ENCODE measurements at regions not wholly inside any gene's neighbourhood (a gene's known extent, or its start where the extent isn't known, plus 50 kb on each side); places are given as distances from the start of the nearest gene placed in this dataset.

DNA sequence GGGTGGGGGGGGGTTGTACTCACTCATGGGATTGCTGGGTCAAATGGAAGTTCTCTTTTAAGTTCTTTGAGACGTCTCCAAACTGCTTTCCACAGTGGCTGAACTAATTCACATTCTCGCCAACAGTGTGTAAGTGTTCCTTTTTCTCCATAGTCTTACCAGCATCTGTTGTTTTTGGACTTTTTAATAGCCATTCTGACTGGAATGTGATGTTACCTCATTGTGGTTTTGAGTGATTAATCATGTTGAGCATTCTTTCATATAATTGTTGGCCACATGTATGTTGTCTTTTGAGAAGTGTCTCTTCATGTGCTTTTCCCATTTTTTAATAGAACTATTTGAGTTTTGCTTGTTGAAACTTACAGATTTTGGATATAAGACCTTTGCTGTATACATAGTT lies 94.9 kb upstream of the PLPPR1 start:
- WGBS, result 80% methylated on average over 2 of the region's 2 CpGs
- no peaks in the 10 kb centered on the region for H3K4me1 ChIP-seq
- H3K4me3 ChIP-seq, result no peak overlapping the region
- DNase-seq (ENCODE audit: extremely low spot score), result no peak
- H3K27ac ChIP-seq (replicated peaks in 1 of 4), result no peak overlapping the region
- H3K9me3 ChIP-seq, result peaks cover 0 to 6% (median 2%) of the 10 kb centered on the region in 4 donors
- H3K27me3 ChIP-seq, result no peaks in the 10 kb centered on the region
- intact Hi-C loops (cut with DNase I), result no loop called here
- no peaks in the 10 kb centered on the region for H3K36me3 ChIP-seq
- TF ChIP-seq POLR2A (IDR thresholded peaks at IDR 0.05; ENCODE audit: low read depth) (no peak), POLR2AphosphoS5 (IDR thresholded peaks at IDR 0.05) (no peak), EP300 (IDR thresholded peaks at IDR 0.05) (no peak)
- TF ChIP-seq, protein P1, sequence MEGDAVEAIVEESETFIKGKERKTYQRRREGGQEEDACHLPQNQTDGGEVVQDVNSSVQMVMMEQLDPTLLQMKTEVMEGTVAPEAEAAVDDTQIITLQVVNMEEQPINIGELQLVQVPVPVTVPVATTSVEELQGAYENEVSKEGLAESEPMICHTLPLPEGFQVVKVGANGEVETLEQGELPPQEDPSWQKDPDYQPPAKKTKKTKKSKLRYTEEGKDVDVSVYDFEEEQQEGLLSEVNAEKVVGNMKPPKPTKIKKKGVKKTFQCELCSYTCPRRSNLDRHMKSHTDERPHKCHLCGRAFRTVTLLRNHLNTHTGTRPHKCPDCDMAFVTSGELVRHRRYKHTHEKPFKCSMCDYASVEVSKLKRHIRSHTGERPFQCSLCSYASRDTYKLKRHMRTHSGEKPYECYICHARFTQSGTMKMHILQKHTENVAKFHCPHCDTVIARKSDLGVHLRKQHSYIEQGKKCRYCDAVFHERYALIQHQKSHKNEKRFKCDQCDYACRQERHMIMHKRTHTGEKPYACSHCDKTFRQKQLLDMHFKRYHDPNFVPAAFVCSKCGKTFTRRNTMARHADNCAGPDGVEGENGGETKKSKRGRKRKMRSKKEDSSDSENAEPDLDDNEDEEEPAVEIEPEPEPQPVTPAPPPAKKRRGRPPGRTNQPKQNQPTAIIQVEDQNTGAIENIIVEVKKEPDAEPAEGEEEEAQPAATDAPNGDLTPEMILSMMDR (IDR thresholded peaks at IDR 0.05), result no peak

DNA sequence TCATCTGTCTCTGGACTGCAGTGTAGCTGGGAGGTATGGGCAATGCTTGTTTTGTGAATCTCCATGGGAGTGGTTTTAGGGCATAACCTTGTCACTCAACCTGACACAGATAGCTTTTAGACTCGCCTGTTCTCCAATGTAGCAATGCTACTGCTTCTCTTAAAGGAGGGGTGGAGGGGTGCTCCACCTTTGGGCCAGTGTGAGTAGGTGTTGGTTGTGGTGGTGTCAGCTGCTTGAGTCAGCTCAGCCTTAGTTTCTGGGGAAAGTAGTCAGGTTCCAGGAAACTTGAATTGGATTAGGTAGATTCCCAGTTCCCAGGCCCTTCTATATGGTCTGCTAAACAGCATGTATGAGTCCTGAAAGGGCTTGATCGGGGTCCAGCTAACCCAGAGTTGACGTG lies 91.1 kb upstream of the PLPPR1 start:
- Histone ChIP-seq H3K4me1 (no peaks in the 10 kb centered on the region), H3K9me3 (peaks cover 0 to 6% (median 2%) of the 10 kb centered on the region in 4 donors), H3K27me3 (no peaks in the 10 kb centered on the region), H3K36me3 (no peaks in the 10 kb centered on the region), H3K4me3 (no peak overlapping the region), H3K27ac (replicated peaks in 1 of 4) (no peak overlapping the region)
- no peak for DNase-seq (ENCODE audit: extremely low spot score)
- intact Hi-C loops (cut with DNase I), result no loop called here
- no peak for TF ChIP-seq POLR2A (IDR thresholded peaks at IDR 0.05; ENCODE audit: low read depth)
- WGBS, result 83% methylated on average over 2 of the region's 3 CpGs

DNA sequence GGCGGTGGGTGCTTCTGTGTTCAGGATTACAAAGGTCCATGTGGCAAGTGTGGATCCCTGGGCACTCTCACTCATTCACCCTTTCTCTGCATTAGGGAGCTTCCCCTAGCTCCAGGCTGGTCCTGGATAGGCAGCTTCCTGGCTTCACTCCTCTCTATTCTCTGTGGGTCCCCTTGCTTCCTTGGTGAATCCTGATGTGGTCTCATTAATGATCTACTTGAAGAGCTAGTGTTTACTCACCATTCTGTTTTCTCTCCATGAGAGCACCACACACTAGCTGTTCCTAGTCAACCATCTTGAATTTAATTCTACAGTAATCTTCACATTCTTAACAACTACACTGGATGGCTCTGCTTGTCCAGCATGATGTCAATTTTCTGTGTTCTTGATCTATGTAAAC lies 90.0 kb upstream of the PLPPR1 start:
- no peaks in the 10 kb centered on the region for H3K27me3 ChIP-seq
- no CpG with 5 or more reads among the region's 1 CpG for WGBS
- no peaks in the 10 kb centered on the region for H3K4me1 ChIP-seq
- intact Hi-C loops (cut with DNase I), result no loop called here
- no peak for TF ChIP-seq EP300 (IDR thresholded peaks at IDR 0.05)
- TF ChIP-seq, protein P1 (IDR thresholded peaks at IDR 0.05), result no peak
- TF ChIP-seq POLR2A (IDR thresholded peaks at IDR 0.05; ENCODE audit: low read depth), result no peak
- no peak for TF ChIP-seq POLR2AphosphoS5 (IDR thresholded peaks at IDR 0.05)
- no peak overlapping the region for H3K4me3 ChIP-seq
- DNase-seq (ENCODE audit: extremely low spot score), result no peak
- peaks cover 0 to 6% (median 2%) of the 10 kb centered on the region in 4 donors for H3K9me3 ChIP-seq
- H3K27ac ChIP-seq (replicated peaks in 1 of 4), result no peak overlapping the region
- no peaks in the 10 kb centered on the region for H3K36me3 ChIP-seq

DNA sequence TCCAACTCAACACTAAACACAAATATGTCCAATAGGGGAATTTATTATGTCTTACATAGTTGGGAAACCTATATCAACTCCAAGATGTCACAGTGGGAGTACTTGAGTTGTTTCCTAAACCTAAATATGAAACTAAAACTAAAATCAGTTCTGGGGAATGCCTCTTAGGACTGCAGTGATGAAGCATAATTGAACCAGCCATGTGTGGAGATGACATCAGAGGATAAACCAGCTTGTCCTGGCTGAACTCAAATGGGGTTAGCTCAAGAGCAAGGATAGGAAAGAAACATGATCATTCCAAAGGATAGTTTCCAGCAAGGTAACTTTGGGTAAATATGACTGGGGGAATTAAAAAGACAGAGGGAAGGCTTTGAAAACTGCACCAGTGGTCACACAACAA lies 88.9 kb upstream of the PLPPR1 start:
- no peaks in the 10 kb centered on the region for H3K27me3 ChIP-seq
- no peak overlapping the region for H3K4me3 ChIP-seq
- H3K27ac ChIP-seq (replicated peaks in 1 of 4), result no peak overlapping the region
- DNase-seq (ENCODE audit: extremely low spot score), result no peak
- intact Hi-C loops (cut with DNase I), result no loop called here
- H3K4me1 ChIP-seq, result no peaks in the 10 kb centered on the region
- no peak for TF ChIP-seq POLR2AphosphoS5 (IDR thresholded peaks at IDR 0.05)
- TF ChIP-seq POLR2A (IDR thresholded peaks at IDR 0.05; ENCODE audit: low read depth), result no peak
- no peak for TF ChIP-seq EP300 (IDR thresholded peaks at IDR 0.05)
- TF ChIP-seq, protein P1 (IDR thresholded peaks at IDR 0.05), result no peak
- H3K9me3 ChIP-seq, result peaks cover 0 to 6% (median 2%) of the 10 kb centered on the region in 4 donors
- H3K36me3 ChIP-seq, result no peaks in the 10 kb centered on the region

DNA sequence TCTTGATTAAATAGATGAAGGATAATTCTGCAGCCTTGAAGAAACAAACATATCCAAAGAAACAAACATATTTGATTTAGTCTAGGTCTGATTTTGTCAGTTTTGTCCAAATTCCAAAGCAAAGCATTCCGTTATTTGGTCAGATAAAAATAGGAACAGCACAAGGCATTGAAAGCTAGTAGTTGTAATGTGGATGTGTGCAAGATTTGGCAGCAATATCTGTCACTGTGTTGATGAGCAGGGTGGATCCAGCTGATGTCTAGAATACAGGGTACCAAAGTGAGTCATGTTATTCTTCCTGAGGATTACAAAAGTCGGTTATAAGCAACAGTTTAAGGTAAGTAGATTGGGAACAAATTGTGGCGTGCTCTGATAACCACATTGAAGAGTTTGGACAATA lies 69.3 kb upstream of the PLPPR1 start:
- 82% methylated on average over 3 of the region's 3 CpGs for WGBS
- no peak for DNase-seq (ENCODE audit: extremely low spot score)
- H3K4me3 ChIP-seq, result no peak overlapping the region
- H3K9me3 ChIP-seq, result no peaks in the 10 kb centered on the region
- TF ChIP-seq, protein P1 (IDR thresholded peaks at IDR 0.05), result no peak
- TF ChIP-seq POLR2AphosphoS5 (IDR thresholded peaks at IDR 0.05), result no peak
- H3K27me3 ChIP-seq, result no peaks in the 10 kb centered on the region
- no peak overlapping the region for H3K27ac ChIP-seq (replicated peaks in 1 of 4)
- no peaks in the 10 kb centered on the region for H3K36me3 ChIP-seq
- H3K4me1 ChIP-seq, result no peaks in the 10 kb centered on the region
- intact Hi-C loops (cut with DNase I), result no loop called here

Measured in esophagus muscularis mucosa (tissue), 4 donors.